Lung (tissue), 11 donors: ENCODE measurements at regions not wholly inside any gene's neighbourhood (a gene's known extent, or its start where the extent isn't known, plus 50 kb on each side); places are given as distances from the start of the nearest gene placed in this dataset.
"Not testable (repeated sequence)": the region's sequence is repeated elsewhere in the genome, so short reads cannot be mapped to it uniquely, and the experiment has no call there.

ENCODE experiments used
- ATAC-seq: fragments of 200-7000 bp; cut with Tn5 transposase; one replicate; pipeline ENCODE4 v1.9.1; 2020; ENCODE audit warnings: moderate number of reproducible peaks; ENCODE audit not compliant: insufficient read depth, low FRiP score
- DNase-seq, 3 donors: peaks; one replicate each; pipeline ENCODE4 v3.0.0-alpha.2; 2013 to 2017
- H3K27ac ChIP-seq, 2 donors: one replicate each; pipeline ENCODE4 v1.5.1; 2013; ENCODE audit warnings: mild to moderate bottlenecking in 2 of 2, moderate library complexity in 2 of 2, control low read depth in 1 of 2, inconsistent platforms in 1 of 2, low read depth in 1 of 2, low read length in 1 of 2
- H3K27me3 ChIP-seq, 3 donors: one replicate each; pipeline ENCODE4 v1.5.1; 2013; ENCODE audit warnings: low read length in 2 of 3; ENCODE audit not compliant: control insufficient read depth in 3 of 3, insufficient read depth in 3 of 3
- H3K36me3 ChIP-seq, 4 donors: one replicate each; pipeline ENCODE4 v1.5.1; 2013; ENCODE audit warnings: low read length in 4 of 4, mild to moderate bottlenecking in 1 of 4, moderate library complexity in 1 of 4; ENCODE audit not compliant: control insufficient read depth in 4 of 4, insufficient read depth in 4 of 4
- H3K4me1 ChIP-seq, 5 donors: one replicate each; pipeline ENCODE4 v1.5.1; 2013; ENCODE audit warnings: low read length in 5 of 5, mild to moderate bottlenecking in 2 of 5, moderate library complexity in 1 of 5; ENCODE audit not compliant: control insufficient read depth in 5 of 5, insufficient read depth in 5 of 5
- H3K4me3 ChIP-seq: one replicate; pipeline ENCODE4 v1.5.1; 2013; ENCODE audit warnings: mild to moderate bottlenecking, control low read depth, moderate library complexity
- H3K9ac ChIP-seq, 2 donors: one replicate each; pipeline ENCODE4 v1.5.1; 2013; ENCODE audit warnings: low read length in 2 of 2, control low read depth in 1 of 2; ENCODE audit not compliant: insufficient read depth in 1 of 2
- H3K9me3 ChIP-seq, 4 donors: one replicate each; pipeline ENCODE4 v1.5.1; 2013; ENCODE audit warnings: low read length in 3 of 4, mild to moderate bottlenecking in 1 of 4, moderate library complexity in 1 of 4; ENCODE audit not compliant: control insufficient read depth in 4 of 4, insufficient read depth in 3 of 4
- CTCF ChIP-seq: IDR thresholded peaks from 2 replicates; pipeline ENCODE4 v1.5.1; 2012; ENCODE audit warnings: mild to moderate bottlenecking; ENCODE audit errors: control extremely low read depth, extremely low read depth
- WGBS, 2 donors: extraction: QIAGEN DNeasy Blood & Tissue Kit; methylation state at CpG; one replicate each; pipeline ENCODE4 v1.1.7; 2013; 5-methylcytosine and 5-hydroxymethylcytosine counted together
- donor health status: control.
- donor health status: control.
- donor health status: Bipolar disorder and iron deficiency.
- donor health status: healthy.
- donor health status: DM: yes; HTN: yes; CAD: no.

- H3K27me3 ChIP-seq: peaks cover 0 to 15% (median 6%) of the 10 kb centered on the region in 3 donors
- no peaks in the 10 kb centered on the region for H3K4me1 ChIP-seq
- no peaks in the 10 kb centered on the region for H3K9me3 ChIP-seq
- no peak overlapping the region for H3K9ac ChIP-seq
- H3K4me3 ChIP-seq: no peak overlapping the region
- H3K36me3 ChIP-seq: no peaks in the 10 kb centered on the region
- no peak for DNase-seq
- no peak for ATAC-seq
- TF ChIP-seq CTCF: no peak
- H3K27ac ChIP-seq: no peak overlapping the region
These were observed 67.3 kb upstream of the HOXC13 start for GRCh38 chr12:53871367-53871766.

GRCh38 chr12:53872367-53872766, 66.3 kb upstream of the HOXC13 start:
- no peak for DNase-seq
- no peak for TF ChIP-seq CTCF
- H3K27me3 ChIP-seq: peaks cover 0 to 15% (median 4%) of the 10 kb centered on the region in 3 donors

GRCh38 chr12:53877961-53878360, 60.7 kb upstream of the HOXC13 start:
- H3K27ac ChIP-seq, H3K36me3 ChIP-seq, H3K4me1 ChIP-seq, H3K9me3 ChIP-seq, H3K4me3 ChIP-seq, DNase-seq, H3K9ac ChIP-seq, ATAC-seq: not testable (repeated sequence)
- WGBS, 2 donors: 83 to 92% methylated on average over 3 of the region's 3 CpGs
- peaks cover 0 to 13% (median 3%) of the 10 kb centered on the region in 3 donors for H3K27me3 ChIP-seq

More at GRCh38 chr12:53872367-53872766, 66.3 kb upstream of the HOXC13 start:
- ATAC-seq: no peak
- H3K4me1 ChIP-seq: no peaks in the 10 kb centered on the region
- no peaks in the 10 kb centered on the region for H3K36me3 ChIP-seq
- no peak overlapping the region for H3K9ac ChIP-seq
- H3K9me3 ChIP-seq: no peaks in the 10 kb centered on the region
- 51 to 69% methylated on average over 2 of the region's 2 CpGs for WGBS, 2 donors
- H3K4me3 ChIP-seq: no peak overlapping the region
- no peak overlapping the region for H3K27ac ChIP-seq

- no peaks in the 10 kb centered on the region for H3K36me3 ChIP-seq
- no peak overlapping the region for H3K9ac ChIP-seq
- no peak for TF ChIP-seq CTCF
- WGBS, 2 donors: 37 to 46% methylated on average over 3 of the region's 3 CpGs
- peaks cover 0 to 2% (median 0%) of the 10 kb centered on the region in 4 donors for H3K9me3 ChIP-seq
- no peak overlapping the region for H3K27ac ChIP-seq
- no peak for DNase-seq
- H3K4me3 ChIP-seq: no peak overlapping the region
- no peak for ATAC-seq
- no peaks in the 10 kb centered on the region for H3K4me1 ChIP-seq
- H3K27me3 ChIP-seq: peaks cover 0 to 24% (median 15%) of the 10 kb centered on the region in 3 donors
These were observed 51.6 kb upstream of the HOXC13 start for GRCh38 chr12:53887006-53887405.
